Neural cell (in vitro differentiated cells): ENCODE measurements at regions not wholly inside any gene's neighbourhood (a gene's known extent, or its start where the extent isn't known, plus 50 kb on each side); places are given as distances from the start of the nearest gene placed in this dataset.
"Not testable (repeated sequence)": the region's sequence is repeated elsewhere in the genome, so short reads cannot be mapped to it uniquely, and the experiment has no call there.

Experiments used
- H2AFZ ChIP-seq: fragments of 200-600, 300-800 bp; sonication (generic), shearing (Covaris generic); 2 replicates; pipeline ENCODE4 v1.6.0; 2014; ENCODE audit warnings: low read depth, mild to moderate bottlenecking, antibody characterized with exemption, low read length, moderate library complexity
- H3F3A ChIP-seq: fragments of 200-600 bp; shearing (Covaris generic); 2 replicates; pipeline ENCODE4 v1.6.1; 2016; ENCODE audit warnings: mild to moderate bottlenecking, moderate library complexity, mixed read lengths, antibody characterized with exemption, low read length; ENCODE audit not compliant: insufficient read depth, poor library complexity, severe bottlenecking
- H3K27ac ChIP-seq: fragments of 200-600, 300-800 bp; sonication (generic), shearing (Covaris generic); 2 replicates; pipeline ENCODE4 v1.5.1; 2014; ENCODE audit warnings: mild to moderate bottlenecking, low read length, moderate library complexity
- H3K27me3 ChIP-seq: fragments of 300-800, 200-600 bp; sonication (generic), shearing (Covaris generic); 2 replicates; pipeline ENCODE4 v1.6.0; 2014; ENCODE audit warnings: mild to moderate bottlenecking, low read depth, low read length, moderate library complexity; ENCODE audit not compliant: insufficient read depth
- H3K36me3 ChIP-seq: fragments of 300-800, 200-600 bp; sonication (generic), shearing (Covaris generic); 2 replicates; pipeline ENCODE4 v1.5.1; 2014; ENCODE audit warnings: mild to moderate bottlenecking, antibody characterized with exemption, low read length, moderate library complexity; ENCODE audit not compliant: insufficient read depth
- H3K4me2 ChIP-seq: fragments of 300-800, 200-600 bp; sonication (generic), shearing (Covaris generic); 2 replicates; pipeline ENCODE4 v1.6.0; 2014; ENCODE audit warnings: mild to moderate bottlenecking, low read length
- H3K4me3 ChIP-seq: fragments of 300-800, 200-600 bp; sonication (generic), shearing (Covaris generic); 2 replicates; pipeline ENCODE4 v1.5.1; 2014; ENCODE audit warnings: mild to moderate bottlenecking, low read length, moderate library complexity
- H3K79me2 ChIP-seq: fragments of 200-600 bp; shearing (Covaris generic); replicated peaks from 2 replicates; pipeline ENCODE4 v1.6.0; 2014; ENCODE audit warnings: mild to moderate bottlenecking, low read length, moderate library complexity; ENCODE audit not compliant: insufficient read depth
- H3K9ac ChIP-seq: fragments of 300-800, 200-600 bp; sonication (generic), shearing (Covaris generic); 2 replicates; pipeline ENCODE4 v1.6.1; 2016; ENCODE audit warnings: mild to moderate bottlenecking, low read length, mixed read lengths
- H3K9me2 ChIP-seq: fragments of 200-600 bp; shearing (Covaris generic); 2 replicates; pipeline ENCODE4 v1.6.1; 2016; ENCODE audit warnings: mild to moderate bottlenecking, low read length, mixed read lengths; ENCODE audit not compliant: insufficient read depth
- H3K9me3 ChIP-seq: fragments of 200-600, 300-800 bp; sonication (generic), shearing (Covaris generic); 2 replicates; pipeline ENCODE4 v1.6.1; 2016; ENCODE audit warnings: mild to moderate bottlenecking, mixed run types, low read length, moderate library complexity, mixed read lengths
- H4K20me1 ChIP-seq: fragments of 200-600 bp; shearing (Covaris generic); 2 replicates; pipeline ENCODE4 v1.6.1; 2016; ENCODE audit warnings: mild to moderate bottlenecking, mixed run types; ENCODE audit not compliant: insufficient read depth
- EP300 ChIP-seq: fragments of 450-650 bp; conservative IDR thresholded peaks from 2 replicates; pipeline ENCODE4 v1.6.1; 2014; ENCODE audit warnings: antibody characterized with exemption, mild to moderate bottlenecking, moderate library complexity; ENCODE audit not compliant: poor library complexity, severe bottlenecking
- EZH2 ChIP-seq: fragments of 200-600, 300-800 bp; shearing (Covaris generic), sonication (generic); IDR thresholded peaks from 2 replicates; pipeline ENCODE4 v1.6.1; 2014; ENCODE audit warnings: antibody characterized with exemption, low read length, borderline replicate concordance, mild to moderate bottlenecking; ENCODE audit not compliant: insufficient read depth, poor library complexity, severe bottlenecking
- MXI1 ChIP-seq: fragments of 450-650 bp; conservative IDR thresholded peaks from 2 replicates; pipeline ENCODE4 v1.6.1; 2014; ENCODE audit warnings: antibody characterized with exemption, mild to moderate bottlenecking; ENCODE audit not compliant: poor library complexity, severe bottlenecking
- POLR2AphosphoS5 ChIP-seq: IDR thresholded peaks from 2 replicates; pipeline ENCODE4 v1.6.1; 2012
- RAD21 ChIP-seq: fragments of 450-650 bp; conservative IDR thresholded peaks from 2 replicates; pipeline ENCODE4 v1.6.1; 2014; ENCODE audit warnings: antibody characterized with exemption, mild to moderate bottlenecking, moderate library complexity
- REST ChIP-seq: IDR thresholded peaks from 2 replicates; pipeline ENCODE4 v1.6.1; 2012; ENCODE audit warnings: borderline replicate concordance
- TAF1 ChIP-seq: IDR thresholded peaks from 2 replicates; pipeline ENCODE4 v1.6.1; 2012; ENCODE audit warnings: low read depth
- TF ChIP-seq, protein P1 (sequence below): fragments of 450-650 bp; IDR thresholded peaks from 2 replicates; pipeline ENCODE4 v1.5.1; 2014; ENCODE audit warnings: antibody characterized with exemption, mild to moderate bottlenecking, moderate library complexity; ENCODE audit not compliant: poor library complexity, severe bottlenecking

GRCh38 chr3:31197941-31198340, 303.5 kb upstream of the GADL1 start:
- Histone ChIP-seq H3K27me3 (no peaks in the 10 kb centered on the region), H3K4me3 (no peak overlapping the region), H3F3A (no peaks in the 10 kb centered on the region), H3K79me2 (no peaks in the 10 kb centered on the region), H3K36me3 (no peaks in the 10 kb centered on the region), H2AFZ (no peak overlapping the region), H3K9ac (no peak overlapping the region), H3K27ac (no peak overlapping the region), H4K20me1 (no peaks in the 10 kb centered on the region), H3K9me3 (no peaks in the 10 kb centered on the region), H3K9me2 (no peaks in the 10 kb centered on the region), H3K4me2 (no peak overlapping the region)
- TF ChIP-seq EP300 (no peak), TAF1 (no peak), MXI1 (no peak), POLR2AphosphoS5 (no peak), RAD21 (no peak), REST (no peak)
- TF ChIP-seq, protein P1, sequence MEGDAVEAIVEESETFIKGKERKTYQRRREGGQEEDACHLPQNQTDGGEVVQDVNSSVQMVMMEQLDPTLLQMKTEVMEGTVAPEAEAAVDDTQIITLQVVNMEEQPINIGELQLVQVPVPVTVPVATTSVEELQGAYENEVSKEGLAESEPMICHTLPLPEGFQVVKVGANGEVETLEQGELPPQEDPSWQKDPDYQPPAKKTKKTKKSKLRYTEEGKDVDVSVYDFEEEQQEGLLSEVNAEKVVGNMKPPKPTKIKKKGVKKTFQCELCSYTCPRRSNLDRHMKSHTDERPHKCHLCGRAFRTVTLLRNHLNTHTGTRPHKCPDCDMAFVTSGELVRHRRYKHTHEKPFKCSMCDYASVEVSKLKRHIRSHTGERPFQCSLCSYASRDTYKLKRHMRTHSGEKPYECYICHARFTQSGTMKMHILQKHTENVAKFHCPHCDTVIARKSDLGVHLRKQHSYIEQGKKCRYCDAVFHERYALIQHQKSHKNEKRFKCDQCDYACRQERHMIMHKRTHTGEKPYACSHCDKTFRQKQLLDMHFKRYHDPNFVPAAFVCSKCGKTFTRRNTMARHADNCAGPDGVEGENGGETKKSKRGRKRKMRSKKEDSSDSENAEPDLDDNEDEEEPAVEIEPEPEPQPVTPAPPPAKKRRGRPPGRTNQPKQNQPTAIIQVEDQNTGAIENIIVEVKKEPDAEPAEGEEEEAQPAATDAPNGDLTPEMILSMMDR: no peak

DNA sequence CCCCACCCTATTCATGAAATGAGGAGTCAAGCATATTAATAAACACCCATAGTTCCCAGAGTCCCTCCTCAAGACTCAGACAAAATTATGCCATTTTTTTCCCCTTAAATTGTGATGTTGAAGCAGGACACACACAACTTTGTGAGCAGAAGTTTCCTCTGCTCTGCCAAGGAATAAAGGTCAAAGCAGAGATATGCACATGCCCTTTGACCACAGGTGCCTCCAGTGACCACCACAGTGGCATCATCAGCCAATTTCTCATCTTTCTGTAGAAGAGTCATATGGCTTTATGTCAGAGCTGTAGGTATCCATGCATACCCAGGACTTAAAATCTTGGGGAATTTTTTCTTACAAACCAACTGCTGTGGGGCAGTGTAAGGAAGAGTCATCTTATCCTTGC, 304.4 kb upstream of the GADL1 start:
- Histone ChIP-seq H3K9ac (no peak overlapping the region), H3K4me3 (no peak overlapping the region), H3K9me2 (no peaks in the 10 kb centered on the region), H3K27ac (no peak overlapping the region), H3K27me3 (no peaks in the 10 kb centered on the region), H4K20me1 (no peaks in the 10 kb centered on the region), H3K9me3 (no peaks in the 10 kb centered on the region), H3F3A (no peaks in the 10 kb centered on the region), H3K36me3 (no peaks in the 10 kb centered on the region), H3K4me2 (no peak overlapping the region), H2AFZ (no peak overlapping the region), H3K79me2 (no peaks in the 10 kb centered on the region)
- no peak for TF ChIP-seq MXI1

- H4K20me1 ChIP-seq: no peaks in the 10 kb centered on the region
These were observed 309.7 kb upstream of the GADL1 start for GRCh38 chr3:31203960-31204795.

DNA sequence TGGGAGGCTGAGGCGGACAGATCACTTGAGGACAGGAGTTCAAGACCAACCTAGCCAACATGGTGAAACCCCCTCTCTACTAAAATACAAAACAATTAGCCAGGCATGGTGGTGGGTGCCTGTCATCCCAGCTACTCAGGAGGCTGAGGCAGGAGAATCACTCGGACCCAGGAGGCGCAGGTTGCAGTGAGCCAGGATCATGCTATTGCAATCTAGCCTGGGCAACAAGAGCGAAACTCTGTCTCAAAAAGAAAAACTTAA, 310.3 kb upstream of the GADL1 start:
- H4K20me1 ChIP-seq, H3K4me2 ChIP-seq, H3K4me3 ChIP-seq, H3K79me2 ChIP-seq, H3K36me3 ChIP-seq, H3K27me3 ChIP-seq, H2AFZ ChIP-seq, H3F3A ChIP-seq, H3K9me2 ChIP-seq, H3K9me3 ChIP-seq, H3K27ac ChIP-seq, H3K9ac ChIP-seq: not testable (repeated sequence)

More at GRCh38 chr3:31203960-31204795, 309.7 kb upstream of the GADL1 start:
- H3K36me3 ChIP-seq: no peaks in the 10 kb centered on the region
- no peak overlapping the region for H3K9ac ChIP-seq
- no peak overlapping the region for H3K27ac ChIP-seq
- no peak overlapping the region for H2AFZ ChIP-seq
- H3F3A ChIP-seq: no peaks in the 10 kb centered on the region
- H3K4me3 ChIP-seq: no peak overlapping the region
- TF ChIP-seq TAF1 (no peak), MXI1 (no peak), POLR2AphosphoS5 (no peak), EZH2 (no peak), RAD21 (no peak)
- H3K9me3 ChIP-seq: no peaks in the 10 kb centered on the region
- no peak overlapping the region for H3K4me2 ChIP-seq
- no peaks in the 10 kb centered on the region for H3K79me2 ChIP-seq
- no peaks in the 10 kb centered on the region for H3K27me3 ChIP-seq
- no peaks in the 10 kb centered on the region for H3K9me2 ChIP-seq
